Testis (tissue), 2 donors: ENCODE measurements at regions not wholly inside any gene's neighbourhood (a gene's known extent, or its start where the extent isn't known, plus 50 kb on each side); places are given as distances from the start of the nearest gene placed in this dataset.

ENCODE experiments used
- CTCF ChIP-seq, 3 experiments: fragments of 450-650 bp in 2 of 3; fragments of 200-600 bp in 1 of 3; sonication (generic) in 1 of 3; IDR thresholded peaks; one replicate each; pipeline ENCODE4 v1.5.1; 2016 to 2019; ENCODE audit warnings: antibody characterized with exemption in 3 of 3, mild to moderate bottlenecking in 2 of 3, moderate library complexity in 1 of 3
- POLR2A ChIP-seq: fragments of 450-650 bp; IDR thresholded peaks from one replicate; pipeline ENCODE4 v1.6.1; 2017; ENCODE audit warnings: antibody characterized with exemption, mild to moderate bottlenecking, moderate library complexity

GRCh38 chr3:67737906-67738865, 83.8 kb upstream of the SUCLG2 start:
- TF ChIP-seq CTCF (IDR thresholded peaks at IDR 0.05) (no peak), POLR2A (no peak)
